Neural progenitor cell (in vitro differentiated cells): ENCODE measurements at regions not wholly inside any gene's neighbourhood (a gene's known extent, or its start where the extent isn't known, plus 50 kb on each side); places are given as distances from the start of the nearest gene placed in this dataset.
"Not testable (repeated sequence)": the region's sequence is repeated elsewhere in the genome, so short reads cannot be mapped to it uniquely, and the experiment has no call there.

Source experiments
- DNase-seq: peaks from one replicate; pipeline ENCODE4 v3.0.0-alpha.2; 2016; ENCODE audit warnings: low spot score
- H2AFZ ChIP-seq: fragments of 200-600 bp; sonication (generic); replicated peaks from 2 replicates; pipeline ENCODE4 v1.6.1; 2016; ENCODE audit warnings: antibody characterized with exemption
- H3F3A ChIP-seq: fragments of 200-600 bp; sonication (generic); 2 replicates; pipeline ENCODE4 v1.6.1; 2016; ENCODE audit warnings: antibody characterized with exemption, low read depth
- H3K27ac ChIP-seq: fragments of 200-600 bp; sonication (generic); 2 replicates; pipeline ENCODE4 v1.5.1; 2016; ENCODE audit warnings: mild to moderate bottlenecking
- H3K27me3 ChIP-seq: fragments of 200-600 bp; sonication (generic); 2 replicates; pipeline ENCODE4 v1.6.1; 2016; ENCODE audit warnings: mild to moderate bottlenecking, moderate library complexity
- H3K36me3 ChIP-seq: fragments of 200-600 bp; sonication (generic); 2 replicates; pipeline ENCODE4 v1.5.1; 2016
- H3K4me1 ChIP-seq: fragments of 200-600 bp; sonication (generic); 2 replicates; pipeline ENCODE4 v1.6.1; 2016; ENCODE audit warnings: mixed run types
- H3K4me2 ChIP-seq: fragments of 200-600 bp; sonication (generic); 2 replicates; pipeline ENCODE4 v1.6.1; 2016
- H3K4me3 ChIP-seq: fragments of 200-600 bp; sonication (generic); 2 replicates; pipeline ENCODE4 v1.5.1; 2016
- H3K79me2 ChIP-seq: fragments of 200-600 bp; sonication (generic); 2 replicates; pipeline ENCODE4 v1.6.1; 2016; ENCODE audit warnings: low read depth
- H3K9ac ChIP-seq: fragments of 200-600 bp; sonication (generic); 2 replicates; pipeline ENCODE4 v1.6.1; 2016
- H3K9me3 ChIP-seq: fragments of 200-600 bp; sonication (generic); 2 replicates; pipeline ENCODE4 v1.5.1; 2016; ENCODE audit warnings: low read depth
- H4K20me1 ChIP-seq: fragments of 200-600 bp; sonication (generic); 2 replicates; pipeline ENCODE4 v1.6.1; 2016; ENCODE audit warnings: low read depth
- H3K27ac Mint-ChIP-seq: 3 replicates; pipeline ENCODE4 v1.8.0; 2021; ENCODE audit warnings: mixed read lengths
- H3K27me3 Mint-ChIP-seq: 2 replicates; pipeline ENCODE4 v1.8.0; 2022; ENCODE audit warnings: low read depth, mild to moderate bottlenecking, inconsistent platforms, moderate library complexity, mixed read lengths; ENCODE audit not compliant: insufficient read depth
- H3K36me3 Mint-ChIP-seq: 3 replicates; pipeline ENCODE4 v1.8.0; 2021; ENCODE audit warnings: mixed read lengths
- H3K4me1 Mint-ChIP-seq: 3 replicates; pipeline ENCODE4 v1.8.0; 2021; ENCODE audit warnings: mixed read lengths
- H3K4me3 Mint-ChIP-seq: 3 replicates; pipeline ENCODE4 v1.8.0; 2021; ENCODE audit warnings: mild to moderate bottlenecking, moderate library complexity, mixed read lengths
- H3K9me3 Mint-ChIP-seq: 3 replicates; pipeline ENCODE4 v1.8.0; 2020; ENCODE audit warnings: mixed read lengths
- CTCF ChIP-seq: fragments of 200-600 bp; sonication (generic); IDR thresholded peaks from 2 replicates; pipeline ENCODE4 v1.5.1; 2017; ENCODE audit warnings: antibody characterized with exemption, mild to moderate bottlenecking
- EZH2 ChIP-seq: fragments of 200-600 bp; sonication (generic); IDR thresholded peaks from 2 replicates; pipeline ENCODE4 v1.6.1; 2017; ENCODE audit warnings: antibody characterized with exemption, mild to moderate bottlenecking, moderate library complexity
- EZH2phosphoT487 ChIP-seq: fragments of 200-600 bp; sonication (generic); IDR thresholded peaks from 2 replicates; pipeline ENCODE4 v1.6.1; 2017; ENCODE audit warnings: antibody characterized with exemption

GRCh38 chr14:22200977-22201605 lies 387.9 kb downstream of the DAD1 start:
- Histone ChIP-seq H3K27ac (no peak overlapping the region), H3K79me2 (no peaks in the 10 kb centered on the region), H3K4me2 (no peak overlapping the region), H3K4me1 (no peaks in the 10 kb centered on the region), H3K9me3 (no peaks in the 10 kb centered on the region), H3K27me3 (no peaks in the 10 kb centered on the region), H4K20me1 (no peaks in the 10 kb centered on the region), H3K9ac (no peak overlapping the region), H2AFZ (no peak overlapping the region), H3F3A (no peaks in the 10 kb centered on the region), H3K4me3 (no peak overlapping the region), H3K36me3 (no peaks in the 10 kb centered on the region)
- TF ChIP-seq CTCF (peak; percentile 84), EZH2phosphoT487 (no peak)
- Mint-ChIP-seq H3K9me3 (peaks cover 6% of the 10 kb centered on the region), H3K27me3 (no peaks in the 10 kb centered on the region), H3K36me3 (no peaks in the 10 kb centered on the region), H3K4me1 (no peaks in the 10 kb centered on the region), H3K27ac (no peak overlapping the region), H3K4me3 (no peak overlapping the region)
- DNase-seq: peak; percentile 57

GRCh38 chr14:22200131-22200530 lies 388.9 kb downstream of the DAD1 start:
- H3K4me1 Mint-ChIP-seq, H3K9me3 Mint-ChIP-seq, H3K27ac Mint-ChIP-seq, H3K4me3 Mint-ChIP-seq, H4K20me1 ChIP-seq, H3K27ac ChIP-seq, DNase-seq, H3F3A ChIP-seq, H3K9me3 ChIP-seq, H3K27me3 ChIP-seq, H3K36me3 Mint-ChIP-seq, H3K4me1 ChIP-seq, H2AFZ ChIP-seq, H3K9ac ChIP-seq, H3K27me3 Mint-ChIP-seq, H3K79me2 ChIP-seq, H3K4me2 ChIP-seq, H3K4me3 ChIP-seq, H3K36me3 ChIP-seq: not testable (repeated sequence)

GRCh38 chr14:22194664-22195063 lies 394.4 kb downstream of the DAD1 start:
- no peaks in the 10 kb centered on the region for H3K27me3 ChIP-seq
- no peak overlapping the region for H3K4me2 ChIP-seq
- Mint-ChIP-seq H3K4me1 (no peaks in the 10 kb centered on the region), H3K27me3 (no peaks in the 10 kb centered on the region), H3K4me3 (no peak overlapping the region), H3K36me3 (no peaks in the 10 kb centered on the region), H3K9me3 (peaks cover 6% of the 10 kb centered on the region), H3K27ac (no peak overlapping the region)
- H3K79me2 ChIP-seq: no peaks in the 10 kb centered on the region
- no peaks in the 10 kb centered on the region for H3F3A ChIP-seq
- DNase-seq: no peak
- no peak for TF ChIP-seq EZH2
- no peak for TF ChIP-seq EZH2phosphoT487
- no peak for TF ChIP-seq CTCF
- H3K9me3 ChIP-seq: no peaks in the 10 kb centered on the region
- no peaks in the 10 kb centered on the region for H4K20me1 ChIP-seq
- no peak overlapping the region for H3K9ac ChIP-seq
- H3K36me3 ChIP-seq: no peaks in the 10 kb centered on the region
- H3K4me3 ChIP-seq: no peak overlapping the region
- H3K4me1 ChIP-seq: no peaks in the 10 kb centered on the region
- H2AFZ ChIP-seq: no peak overlapping the region
- H3K27ac ChIP-seq: no peak overlapping the region

- no peak for DNase-seq
- H3K36me3 ChIP-seq: no peaks in the 10 kb centered on the region
- Mint-ChIP-seq H3K4me1 (no peaks in the 10 kb centered on the region), H3K27me3 (no peaks in the 10 kb centered on the region), H3K36me3 (no peaks in the 10 kb centered on the region), H3K4me3 (no peak overlapping the region), H3K9me3 (no peaks in the 10 kb centered on the region), H3K27ac (no peak overlapping the region)
- H3K9ac ChIP-seq: no peak overlapping the region
- H2AFZ ChIP-seq: no peak overlapping the region
- H4K20me1 ChIP-seq: no peaks in the 10 kb centered on the region
- no peak overlapping the region for H3K4me2 ChIP-seq
- TF ChIP-seq CTCF (no peak), EZH2 (no peak), EZH2phosphoT487 (no peak)
- H3F3A ChIP-seq: no peaks in the 10 kb centered on the region
- no peaks in the 10 kb centered on the region for H3K4me1 ChIP-seq
- no peaks in the 10 kb centered on the region for H3K27me3 ChIP-seq
- no peak overlapping the region for H3K4me3 ChIP-seq
- no peaks in the 10 kb centered on the region for H3K79me2 ChIP-seq
- no peak overlapping the region for H3K27ac ChIP-seq
- H3K9me3 ChIP-seq: no peaks in the 10 kb centered on the region
Observed at GRCh38 chr14:22190411-22191191, 398.4 kb downstream of the DAD1 start.
